Right lobe of liver (tissue), 6 donors: ENCODE measurements at regions not wholly inside any gene's neighbourhood (a gene's known extent, or its start where the extent isn't known, plus 50 kb on each side); places are given as distances from the start of the nearest gene placed in this dataset.

Experiments
- ATAC-seq, 4 donors: fragments of 200-7000 bp; cut with Tn5 transposase; one replicate each; pipeline ENCODE4 v1.9.1; 2020; ENCODE audit warnings: mild to moderate bottlenecking in 4 of 4, moderate library complexity in 4 of 4
- DNase-seq, 3 donors: peaks; one replicate each; pipeline ENCODE4 v3.0.0-alpha.2; 2020
- H3K27ac ChIP-seq, 3 donors: fragments of 200-600 bp; one replicate each; pipeline ENCODE4 v1.8.0; 2022
- H3K27me3 ChIP-seq, 2 donors: fragments of 200-600 bp; one replicate each; pipeline ENCODE4 v1.8.0; 2022
- H3K36me3 ChIP-seq, 4 donors: fragments of 200-600 bp; sonication (generic) in 1 of 4; one replicate each; pipeline versions ENCODE4 v1.5.1 to v1.8.0; 2017 to 2022; ENCODE audit warnings: control low read depth in 1 of 4
- H3K4me1 ChIP-seq, 4 donors: fragments of 200-600 bp; sonication (generic) in 1 of 4; one replicate each; pipeline versions ENCODE4 v1.5.1 to v1.8.0; 2017 to 2022; ENCODE audit warnings: control low read depth in 1 of 4
- H3K4me3 ChIP-seq, 3 donors: fragments of 200-600 bp; one replicate each; pipeline ENCODE4 v1.8.0; 2022
- H3K9me3 ChIP-seq, 4 donors: fragments of 200-600 bp; sonication (generic) in 1 of 4; one replicate each; pipeline versions ENCODE4 v1.5.1 to v1.8.0; 2017 to 2022; ENCODE audit warnings: control low read depth in 1 of 4
- POLR2A ChIP-seq: fragments of 450-650 bp; IDR thresholded peaks from one replicate; pipeline ENCODE4 v1.6.1; 2017; ENCODE audit warnings: antibody characterized with exemption, mild to moderate bottlenecking
- WGBS: methylation state at CpG from one replicate; pipeline ENCODE4 v1.1.6; 2018; ENCODE audit warnings: low coverage, low lambda C conversion rate; ENCODE audit not compliant: insufficient coverage; ENCODE audit errors: missing lambda C conversion rate; 5-methylcytosine and 5-hydroxymethylcytosine counted together
- intact Hi-C, 2 donors: fragments of 100-400 bp; cut with DNase I; formaldehyde crosslinking; loops; one replicate each; pipeline versions ENCODE4 v1.11.2 to v1.14.1; 2022
- TF ChIP-seq, protein P1 (sequence below), 4 donors: fragments of 200-600 bp in 3 of 4; fragments of 450-650 bp in 1 of 4; IDR thresholded peaks; one replicate each; pipeline versions ENCODE4 v1.5.1 to v1.8.0; 2016 to 2022; ENCODE audit warnings: antibody characterized with exemption in 4 of 4, mild to moderate bottlenecking in 2 of 4
- donor health status: DM: no; HTN: yes; CAD: no.
- donor health status: DM: no; HTN: no; CAD: no.
- donor health status: DM: no; HTN: no; CAD: no.
- donor health status: DM: no; HTN: yes; CAD: no.
- donor health status: DM: no; HTN: yes; CAD: no.

- Histone ChIP-seq H3K4me1 (no peaks in the 10 kb centered on the region), H3K27ac (no peak overlapping the region), H3K27me3 (no peaks in the 10 kb centered on the region), H3K9me3 (no peaks in the 10 kb centered on the region), H3K4me3 (no peak overlapping the region), H3K36me3 (no peaks in the 10 kb centered on the region)
- intact Hi-C loops = no loop called here
- ATAC-seq = no peak
- no peak for DNase-seq
- 92% methylated on average over 4 of the region's 4 CpGs for WGBS
- TF ChIP-seq, protein P1, sequence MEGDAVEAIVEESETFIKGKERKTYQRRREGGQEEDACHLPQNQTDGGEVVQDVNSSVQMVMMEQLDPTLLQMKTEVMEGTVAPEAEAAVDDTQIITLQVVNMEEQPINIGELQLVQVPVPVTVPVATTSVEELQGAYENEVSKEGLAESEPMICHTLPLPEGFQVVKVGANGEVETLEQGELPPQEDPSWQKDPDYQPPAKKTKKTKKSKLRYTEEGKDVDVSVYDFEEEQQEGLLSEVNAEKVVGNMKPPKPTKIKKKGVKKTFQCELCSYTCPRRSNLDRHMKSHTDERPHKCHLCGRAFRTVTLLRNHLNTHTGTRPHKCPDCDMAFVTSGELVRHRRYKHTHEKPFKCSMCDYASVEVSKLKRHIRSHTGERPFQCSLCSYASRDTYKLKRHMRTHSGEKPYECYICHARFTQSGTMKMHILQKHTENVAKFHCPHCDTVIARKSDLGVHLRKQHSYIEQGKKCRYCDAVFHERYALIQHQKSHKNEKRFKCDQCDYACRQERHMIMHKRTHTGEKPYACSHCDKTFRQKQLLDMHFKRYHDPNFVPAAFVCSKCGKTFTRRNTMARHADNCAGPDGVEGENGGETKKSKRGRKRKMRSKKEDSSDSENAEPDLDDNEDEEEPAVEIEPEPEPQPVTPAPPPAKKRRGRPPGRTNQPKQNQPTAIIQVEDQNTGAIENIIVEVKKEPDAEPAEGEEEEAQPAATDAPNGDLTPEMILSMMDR (IDR thresholded peaks at IDR 0.05) = no peak
- no peak for TF ChIP-seq POLR2A
Measured at GRCh38 chr11:33444835-33445594, 187.8 kb downstream of the HIPK3 start.

DNA sequence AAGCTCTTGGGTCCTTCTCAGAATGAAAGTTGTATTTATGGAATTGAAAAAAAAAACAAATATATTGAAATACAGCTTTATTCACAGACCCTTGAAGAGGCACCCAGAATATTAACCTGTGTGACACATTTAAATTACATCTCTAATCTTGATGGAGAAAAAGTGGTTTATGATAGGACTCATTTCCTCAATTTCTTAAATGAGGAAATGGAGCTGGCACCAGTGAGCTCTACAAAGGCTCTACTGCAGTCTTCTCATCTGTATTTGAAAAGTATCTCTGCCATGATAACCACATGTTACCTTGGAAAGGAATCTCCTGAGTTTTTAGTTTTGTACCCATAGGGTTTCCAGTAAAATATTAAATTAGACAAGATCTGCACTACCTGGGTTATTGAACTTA, 186.5 kb downstream of the HIPK3 start:
- TF ChIP-seq POLR2A = no peak
- DNase-seq (no peak), ATAC-seq (no peak)
- intact Hi-C loops = no loop called here
- H3K4me1 ChIP-seq = no peaks in the 10 kb centered on the region
- no peaks in the 10 kb centered on the region for H3K9me3 ChIP-seq
- no peaks in the 10 kb centered on the region for H3K36me3 ChIP-seq
- H3K27ac ChIP-seq = no peak overlapping the region
- no peaks in the 10 kb centered on the region for H3K27me3 ChIP-seq
- no peak overlapping the region for H3K4me3 ChIP-seq

- ATAC-seq (no peak), DNase-seq (no peak)
- no peaks in the 10 kb centered on the region for H3K36me3 ChIP-seq
- H3K27me3 ChIP-seq = no peaks in the 10 kb centered on the region
- no peak overlapping the region for H3K27ac ChIP-seq
- no peaks in the 10 kb centered on the region for H3K4me1 ChIP-seq
- WGBS = 62% methylated on average over 7 of the region's 7 CpGs
- intact Hi-C loops = no loop called here
- no peak overlapping the region for H3K4me3 ChIP-seq
- peaks cover 0 to 7% (median 0%) of the 10 kb centered on the region in 4 donors for H3K9me3 ChIP-seq
- TF ChIP-seq, protein P1 (IDR thresholded peaks at IDR 0.05) = no peak
- TF ChIP-seq POLR2A = no peak
Measured at GRCh38 chr11:33438301-33438700, 181.1 kb downstream of the HIPK3 start.

DNA sequence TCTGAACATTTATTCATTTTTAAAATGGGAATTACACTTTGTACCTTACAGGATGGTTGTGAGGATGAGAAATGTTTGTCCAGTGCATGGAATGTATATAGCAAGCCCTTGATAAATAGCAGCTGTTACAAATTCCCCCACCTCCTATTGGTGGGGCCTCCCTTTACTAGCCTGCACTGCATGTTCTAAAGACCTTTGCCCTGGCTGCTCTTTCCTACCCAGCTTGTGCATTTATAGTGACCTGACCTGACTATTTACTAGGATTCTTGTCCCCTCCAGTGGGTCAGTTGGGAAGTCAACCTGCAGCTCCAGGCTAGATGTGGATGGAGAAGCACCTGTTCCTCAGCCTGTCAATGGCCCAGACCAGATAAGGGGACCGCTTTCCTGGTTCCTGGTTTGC, 180.3 kb downstream of the HIPK3 start:
- no peak for ATAC-seq
- WGBS = 89% methylated on average over 1 of the region's 1 CpG
- TF ChIP-seq, protein P1 (IDR thresholded peaks at IDR 0.05) = no peak
- no peak for TF ChIP-seq POLR2A
- Histone ChIP-seq H3K4me3 (no peak overlapping the region), H3K9me3 (peaks cover 0 to 7% (median 0%) of the 10 kb centered on the region in 4 donors), H3K4me1 (no peaks in the 10 kb centered on the region), H3K27ac (no peak overlapping the region), H3K27me3 (no peaks in the 10 kb centered on the region), H3K36me3 (no peaks in the 10 kb centered on the region)
- no peak for DNase-seq
- intact Hi-C loops = no loop called here

GRCh38 chr11:33435216-33435615, 178.0 kb downstream of the HIPK3 start:
- Histone ChIP-seq H3K9me3 (peaks cover 0 to 7% (median 0%) of the 10 kb centered on the region in 4 donors), H3K4me1 (no peaks in the 10 kb centered on the region), H3K27me3 (no peaks in the 10 kb centered on the region), H3K27ac (no peak overlapping the region), H3K4me3 (no peak overlapping the region), H3K36me3 (no peaks in the 10 kb centered on the region)
- ATAC-seq (no peak), DNase-seq (no peak)
- intact Hi-C loops = no loop called here
- TF ChIP-seq, protein P1 (IDR thresholded peaks at IDR 0.05) = no peak
- TF ChIP-seq POLR2A = no peak
